Muscle layer of colon (tissue), 2 donors: ENCODE measurements at regions not wholly inside any gene's neighbourhood (a gene's known extent, or its start where the extent isn't known, plus 50 kb on each side); places are given as distances from the start of the nearest gene placed in this dataset.

Experiments
- H3K27ac ChIP-seq: one replicate; pipeline ENCODE4 v1.7.0; 2013; ENCODE audit warnings: low read depth, mild to moderate bottlenecking, low read length, moderate library complexity
- H3K27me3 ChIP-seq, 2 donors: one replicate each; pipeline ENCODE4 v1.7.0; 2013; ENCODE audit warnings: low read length in 2 of 2, mild to moderate bottlenecking in 2 of 2; ENCODE audit not compliant: insufficient read depth in 2 of 2, control insufficient read depth in 1 of 2
- H3K36me3 ChIP-seq: one replicate; pipeline ENCODE4 v1.7.0; 2013; ENCODE audit warnings: mild to moderate bottlenecking, low read length; ENCODE audit not compliant: insufficient read depth
- H3K4me1 ChIP-seq: one replicate; pipeline ENCODE4 v1.7.0; 2013; ENCODE audit warnings: mild to moderate bottlenecking, low read length; ENCODE audit not compliant: insufficient read depth
- H3K4me3 ChIP-seq, 2 donors: one replicate each; pipeline ENCODE4 v1.7.0; 2013; ENCODE audit warnings: low read length in 2 of 2, low read depth in 1 of 2, mild to moderate bottlenecking in 1 of 2, moderate library complexity in 1 of 2
- H3K9ac ChIP-seq: one replicate; pipeline ENCODE4 v1.7.0; 2013; ENCODE audit warnings: low read length
- H3K9me3 ChIP-seq: one replicate; pipeline ENCODE4 v1.7.0; 2013; ENCODE audit warnings: mild to moderate bottlenecking, low read length
- donor health status: abdominal sarcoma.
- donor health status: Adenocarcinoma of cecum.

DNA sequence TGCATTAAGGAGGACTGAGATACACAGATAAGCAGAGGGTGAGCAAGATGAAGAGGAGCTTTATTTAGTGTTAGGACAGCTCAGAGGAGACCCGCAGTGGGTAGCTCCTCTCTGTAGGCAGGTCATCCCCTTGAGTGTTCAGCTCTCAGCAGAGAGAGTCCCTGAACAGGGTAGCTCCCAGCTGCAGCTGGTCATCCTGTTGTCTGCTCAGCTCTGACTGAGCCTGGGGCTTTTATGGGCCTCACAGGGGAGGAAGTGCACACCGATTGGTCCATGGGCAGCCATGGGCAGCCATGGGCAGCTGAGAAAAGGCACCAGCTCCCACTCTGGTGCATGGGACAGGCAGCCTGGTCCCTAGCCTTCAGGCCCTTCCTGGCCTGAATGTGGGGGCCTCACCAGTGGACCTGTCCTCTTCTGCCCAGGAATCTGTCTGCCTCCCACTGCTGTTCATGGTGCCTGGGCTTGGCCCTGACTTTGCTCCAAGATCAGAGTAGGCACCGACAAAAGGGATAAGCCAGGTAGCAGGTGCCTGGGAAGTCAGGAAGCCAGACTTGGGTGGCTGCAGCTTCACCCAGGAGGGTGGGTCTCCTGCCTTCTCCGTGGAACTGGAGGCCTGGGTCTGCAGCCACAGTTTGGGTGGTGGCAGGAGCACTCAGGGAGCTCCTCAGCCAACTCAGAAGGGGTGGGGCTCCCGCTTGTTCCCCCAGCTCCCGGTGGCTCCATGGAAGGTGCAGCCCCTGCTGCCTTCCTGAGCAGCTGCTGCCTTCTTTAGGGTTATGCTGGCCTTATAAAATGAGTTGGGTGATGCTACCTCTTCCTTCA lies 54.7 kb downstream of the MYEOV start:
- H3K27me3 ChIP-seq = no peaks in the 10 kb centered on the region
- H3K36me3 ChIP-seq = no peaks in the 10 kb centered on the region
- no peak overlapping the region for H3K27ac ChIP-seq
- H3K9ac ChIP-seq = no peak overlapping the region
- no peaks in the 10 kb centered on the region for H3K9me3 ChIP-seq
- no peak overlapping the region for H3K4me3 ChIP-seq
- H3K4me1 ChIP-seq = no peaks in the 10 kb centered on the region

GRCh38 chr11:69350040-69350439 lies 56.1 kb downstream of the MYEOV start:
- H3K36me3 ChIP-seq = no peaks in the 10 kb centered on the region
- no peaks in the 10 kb centered on the region for H3K27me3 ChIP-seq
- H3K9ac ChIP-seq = no peak overlapping the region
- H3K27ac ChIP-seq = no peak overlapping the region
- no peaks in the 10 kb centered on the region for H3K9me3 ChIP-seq
- no peaks in the 10 kb centered on the region for H3K4me1 ChIP-seq
- no peak overlapping the region for H3K4me3 ChIP-seq

DNA sequence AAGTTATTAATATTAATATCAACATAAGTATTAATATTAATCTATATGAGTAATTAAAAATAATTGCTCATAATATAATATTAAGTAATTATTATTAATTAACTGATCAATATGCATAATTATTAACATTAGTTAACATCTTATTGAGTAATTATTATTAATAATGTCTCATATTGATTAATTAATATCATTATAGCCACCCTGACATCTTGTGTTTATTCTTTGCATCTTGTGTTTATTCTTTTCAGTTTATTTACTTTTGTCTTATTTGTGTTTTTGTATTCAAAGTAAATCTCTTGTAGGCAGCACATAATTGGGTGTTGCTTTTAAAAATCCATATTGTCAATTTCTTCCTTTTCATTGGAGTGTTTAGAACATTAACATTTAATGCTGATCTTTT lies 56.6 kb downstream of the MYEOV start:
- Histone ChIP-seq H3K4me1 (no peaks in the 10 kb centered on the region), H3K27me3 (no peaks in the 10 kb centered on the region), H3K9me3 (no peaks in the 10 kb centered on the region), H3K9ac (no peak overlapping the region), H3K36me3 (no peaks in the 10 kb centered on the region), H3K4me3 (no peak overlapping the region), H3K27ac (no peak overlapping the region)

- no peaks in the 10 kb centered on the region for H3K27me3 ChIP-seq
- no peaks in the 10 kb centered on the region for H3K9me3 ChIP-seq
- no peak overlapping the region for H3K27ac ChIP-seq
- H3K4me1 ChIP-seq = no peaks in the 10 kb centered on the region
- no peak overlapping the region for H3K9ac ChIP-seq
- H3K4me3 ChIP-seq = no peak overlapping the region
- H3K36me3 ChIP-seq = no peaks in the 10 kb centered on the region
Observed at GRCh38 chr11:69351460-69351859, 57.5 kb downstream of the MYEOV start.

DNA sequence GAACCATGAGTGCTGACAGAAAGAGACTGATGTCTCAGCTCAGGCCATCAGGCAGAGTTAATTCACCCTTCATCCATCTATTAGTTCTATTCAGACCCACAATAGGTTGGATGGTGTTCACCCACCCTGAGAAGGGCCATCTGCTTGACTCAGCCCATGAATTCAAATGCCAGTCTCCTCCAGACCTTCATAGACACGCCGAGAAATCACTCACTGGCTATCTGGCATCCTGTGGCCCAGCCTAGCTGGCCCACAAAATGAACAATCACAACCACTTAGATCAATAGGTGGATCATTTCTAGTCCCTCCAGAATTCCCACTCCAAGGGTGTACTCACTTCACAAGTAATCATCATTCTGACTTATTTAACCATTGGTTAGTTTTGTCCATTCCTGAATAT lies 58.2 kb downstream of the MYEOV start:
- H3K27ac ChIP-seq = no peak overlapping the region
- no peaks in the 10 kb centered on the region for H3K27me3 ChIP-seq
- no peak overlapping the region for H3K9ac ChIP-seq
- no peak overlapping the region for H3K4me3 ChIP-seq
- H3K36me3 ChIP-seq = no peaks in the 10 kb centered on the region
- no peaks in the 10 kb centered on the region for H3K4me1 ChIP-seq
- H3K9me3 ChIP-seq = no peaks in the 10 kb centered on the region

DNA sequence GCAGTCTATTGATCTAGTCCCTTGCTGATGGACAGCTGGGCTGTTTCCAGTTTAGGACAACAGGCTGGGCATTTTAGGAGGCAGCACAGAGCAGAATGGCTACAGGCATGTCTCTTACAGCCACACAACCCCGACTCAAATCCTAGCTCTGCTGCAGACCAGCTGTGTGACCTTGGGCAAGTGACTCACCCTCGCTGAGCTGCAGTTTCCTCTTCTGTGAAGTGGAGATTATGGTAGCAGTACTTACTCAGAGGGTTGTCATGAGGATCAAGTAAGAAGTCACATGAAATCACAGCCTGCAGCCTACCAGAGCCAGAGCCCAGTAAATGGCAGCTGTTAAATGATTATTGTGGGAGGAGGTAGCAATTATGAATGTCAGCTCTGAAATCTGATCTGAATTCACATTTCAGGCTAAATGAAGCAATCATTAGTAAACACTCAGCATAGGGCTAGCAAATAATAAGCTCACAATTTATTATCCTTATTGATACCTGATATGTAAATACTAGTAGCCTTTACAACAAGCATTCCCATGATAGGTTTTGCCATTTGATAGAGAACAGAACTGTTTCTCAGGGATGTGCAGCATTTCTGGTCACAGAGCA lies 58.9 kb downstream of the MYEOV start:
- no peaks in the 10 kb centered on the region for H3K27me3 ChIP-seq
- H3K4me1 ChIP-seq = no peaks in the 10 kb centered on the region
- no peaks in the 10 kb centered on the region for H3K36me3 ChIP-seq
- H3K27ac ChIP-seq = no peak overlapping the region
- H3K9me3 ChIP-seq = no peaks in the 10 kb centered on the region
- no peak overlapping the region for H3K9ac ChIP-seq
- H3K4me3 ChIP-seq = no peak overlapping the region

DNA sequence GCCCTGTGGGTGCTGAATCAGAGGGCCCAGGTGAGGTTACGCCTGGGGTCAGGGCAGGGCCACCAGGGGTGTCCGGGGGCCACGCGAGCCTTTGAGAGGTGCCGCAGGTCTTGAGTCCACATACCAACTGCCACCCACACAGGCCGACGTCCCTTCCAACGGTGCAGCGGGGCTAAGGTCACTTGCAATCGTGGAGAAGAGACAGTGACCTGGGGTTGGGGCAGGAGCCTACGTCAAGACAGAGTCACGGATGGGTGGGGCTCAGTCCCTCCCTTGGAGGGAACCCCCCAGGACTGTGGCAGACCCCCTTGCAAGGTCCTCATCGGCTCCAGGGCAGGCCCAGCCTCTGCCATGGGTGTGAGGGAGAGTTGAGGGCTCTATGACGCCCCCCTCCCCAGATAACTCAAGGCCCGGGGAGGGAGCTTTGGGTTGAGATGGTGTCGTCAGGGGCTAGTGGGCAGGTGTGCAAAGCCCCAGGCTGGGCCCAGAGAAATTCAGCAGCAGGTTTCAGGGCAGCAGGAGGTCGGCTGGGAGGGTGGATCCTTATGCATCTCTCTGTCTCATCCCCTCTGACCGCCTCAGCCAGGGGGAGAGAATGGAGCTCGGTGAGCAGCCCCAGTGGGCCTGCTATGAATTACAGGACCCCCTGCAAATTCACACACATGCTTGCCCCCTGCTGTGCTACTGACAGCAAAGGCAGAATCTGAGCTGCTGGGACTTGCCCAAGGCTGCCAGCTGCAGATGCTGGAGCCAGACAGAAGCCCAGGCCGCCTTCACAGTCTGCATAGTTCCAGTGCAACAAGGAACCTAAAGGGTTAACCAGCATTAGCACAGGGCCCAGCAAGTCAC lies 60.0 kb downstream of the MYEOV start:
- H3K27me3 ChIP-seq = no peaks in the 10 kb centered on the region
- H3K4me3 ChIP-seq = no peak overlapping the region
- no peaks in the 10 kb centered on the region for H3K36me3 ChIP-seq
- no peaks in the 10 kb centered on the region for H3K9me3 ChIP-seq
- no peak overlapping the region for H3K9ac ChIP-seq
- H3K27ac ChIP-seq = no peak overlapping the region
- H3K4me1 ChIP-seq = no peaks in the 10 kb centered on the region

DNA sequence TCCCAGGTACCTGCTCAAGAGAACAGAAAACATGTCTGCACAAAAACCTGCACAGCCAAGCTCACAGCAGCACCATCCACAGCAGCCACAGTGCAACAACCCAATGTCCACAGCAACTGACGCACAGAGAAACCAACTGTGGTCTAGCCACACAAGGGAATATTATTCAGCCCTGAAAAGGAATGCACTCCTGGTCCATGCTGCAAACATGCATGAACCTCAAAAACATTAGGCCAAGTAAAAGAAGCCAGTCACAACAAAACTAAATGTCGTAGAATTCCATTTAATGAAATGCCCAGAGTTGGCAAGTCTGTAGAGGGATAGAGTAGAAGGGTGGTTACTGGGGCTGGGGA lies 60.6 kb downstream of the MYEOV start:
- H3K36me3 ChIP-seq = no peaks in the 10 kb centered on the region
- H3K9ac ChIP-seq = no peak overlapping the region
- no peaks in the 10 kb centered on the region for H3K27me3 ChIP-seq
- no peak overlapping the region for H3K4me3 ChIP-seq
- no peaks in the 10 kb centered on the region for H3K4me1 ChIP-seq
- no peak overlapping the region for H3K27ac ChIP-seq
- H3K9me3 ChIP-seq = no peaks in the 10 kb centered on the region

GRCh38 chr11:69355346-69355940 lies 61.5 kb downstream of the MYEOV start:
- no peak overlapping the region for H3K9ac ChIP-seq
- H3K27me3 ChIP-seq = no peaks in the 10 kb centered on the region
- no peaks in the 10 kb centered on the region for H3K36me3 ChIP-seq
- H3K27ac ChIP-seq = no peak overlapping the region
- no peak overlapping the region for H3K4me3 ChIP-seq
- H3K9me3 ChIP-seq = peaks cover 6% of the 10 kb centered on the region
- no peaks in the 10 kb centered on the region for H3K4me1 ChIP-seq

- H3K27me3 ChIP-seq = no peaks in the 10 kb centered on the region
Observed at GRCh38 chr11:69355959-69356702, 62.2 kb downstream of the MYEOV start.

More at GRCh38 chr11:69355959-69356702, 62.2 kb downstream of the MYEOV start:
- Histone ChIP-seq H3K27ac (no peak overlapping the region), H3K9me3 (peaks cover 6% of the 10 kb centered on the region), H3K4me1 (no peaks in the 10 kb centered on the region), H3K36me3 (no peaks in the 10 kb centered on the region), H3K4me3 (no peak overlapping the region), H3K9ac (no peak overlapping the region)
